T-helper 17 cell (primary cell): ENCODE measurements at regions not wholly inside any gene's neighbourhood (a gene's known extent, or its start where the extent isn't known, plus 50 kb on each side); places are given as distances from the start of the nearest gene placed in this dataset.
"Not testable (repeated sequence)": the region's sequence is repeated elsewhere in the genome, so short reads cannot be mapped to it uniquely, and the experiment has no call there.

Source experiments
- ATAC-seq: fragments of 150-1000 bp; cut with Tn5 transposase; 2 replicates; pipeline ENCODE4 v1.10.0; 2021; ENCODE audit warnings: mild to moderate bottlenecking, moderate library complexity
- DNase-seq, 3 donors: peaks; one replicate each; pipeline versions ENCODE4 v3.0.0 to v3.0.0-alpha.2; 2020 to 2021
- H3K9me3 ChIP-seq: one replicate; pipeline ENCODE4 v1.7.0; 2013; ENCODE audit warnings: low read length, mild to moderate bottlenecking; ENCODE audit not compliant: control insufficient read depth, poor library complexity, severe bottlenecking
- H3K27ac Mint-ChIP-seq: one replicate; pipeline ENCODE4 v1.8.0; 2022; ENCODE audit warnings: mild to moderate bottlenecking, moderate library complexity, mixed read lengths
- H3K27me3 Mint-ChIP-seq: one replicate; pipeline ENCODE4 v1.8.0; 2022; ENCODE audit warnings: mixed read lengths
- H3K36me3 Mint-ChIP-seq: one replicate; pipeline ENCODE4 v1.8.0; 2022; ENCODE audit warnings: low read depth, mixed read lengths
- H3K4me1 Mint-ChIP-seq: one replicate; pipeline ENCODE4 v1.8.0; 2022; ENCODE audit warnings: mild to moderate bottlenecking, mixed read lengths
- H3K4me3 Mint-ChIP-seq: one replicate; pipeline ENCODE4 v1.8.0; 2022; ENCODE audit warnings: mild to moderate bottlenecking, moderate library complexity, mixed read lengths

DNA sequence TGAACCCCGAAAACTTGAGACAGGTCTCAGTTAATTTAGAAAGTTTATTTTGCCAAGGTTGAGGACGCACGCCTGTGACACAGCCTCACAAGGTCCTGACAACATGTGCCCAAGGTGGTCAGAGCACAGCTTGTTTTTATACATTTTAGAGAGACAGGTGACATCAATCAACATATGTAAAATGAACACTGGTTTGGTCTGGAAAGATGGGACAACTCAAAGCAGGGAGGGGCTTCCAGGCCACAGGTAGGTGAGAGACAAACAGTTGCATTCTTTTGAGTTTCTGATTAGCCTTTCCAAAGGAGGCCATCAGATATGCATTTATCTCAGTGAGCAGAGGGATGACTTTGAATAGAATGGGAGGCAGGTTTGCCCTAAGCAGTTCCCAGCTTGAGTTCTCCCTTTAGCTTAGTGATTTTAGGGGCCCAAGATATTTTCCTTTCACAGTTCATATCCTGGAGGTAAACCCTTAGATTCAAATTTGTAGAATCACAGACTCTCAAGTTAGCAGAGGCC is 262.8 kb downstream of the ARHGAP12 start:
- H3K4me1 Mint-ChIP-seq, DNase-seq, H3K9me3 ChIP-seq, H3K4me3 Mint-ChIP-seq, H3K27ac Mint-ChIP-seq, H3K36me3 Mint-ChIP-seq, ATAC-seq: not testable (repeated sequence)
- peaks cover 17% of the 10 kb centered on the region for H3K27me3 Mint-ChIP-seq

DNA sequence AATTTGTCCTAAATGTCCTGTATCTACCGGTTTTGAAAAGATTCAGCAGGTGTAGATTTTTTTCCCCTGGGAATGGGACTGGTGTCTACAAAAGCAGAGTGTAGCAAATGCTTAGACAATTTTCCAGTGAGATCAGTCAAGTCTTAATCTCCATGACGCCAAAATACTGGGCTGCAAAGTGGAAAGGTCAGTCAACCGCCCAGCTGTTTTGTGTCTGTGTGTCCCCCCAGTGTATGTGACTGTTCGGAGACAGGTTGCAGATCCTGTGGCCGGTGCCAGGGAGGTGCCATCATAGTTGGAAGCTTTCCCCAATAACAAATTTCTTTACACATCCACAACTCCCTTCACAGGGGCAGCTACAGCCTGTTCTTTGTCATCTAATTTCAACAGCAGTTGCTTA is 263.8 kb downstream of the ARHGAP12 start:
- no peak overlapping the region for H3K27ac Mint-ChIP-seq

DNA sequence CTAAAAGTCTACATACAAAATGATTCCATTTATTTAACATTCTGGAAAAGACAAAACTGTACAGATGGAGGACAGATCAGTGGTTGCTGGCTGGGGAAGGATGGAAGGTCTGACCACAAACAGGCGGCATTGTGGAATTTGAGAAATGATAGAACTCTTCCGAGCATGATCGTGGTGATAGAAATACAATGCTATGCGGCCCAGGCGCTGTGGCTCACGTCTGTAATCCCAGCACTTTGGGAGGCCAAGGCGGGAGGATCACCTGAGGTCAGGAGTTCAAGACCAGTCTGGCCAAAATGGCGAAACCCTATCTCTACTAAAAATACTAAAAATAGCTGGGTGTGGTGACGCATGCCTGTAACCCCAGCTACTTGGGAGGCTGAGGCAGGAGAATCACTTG is 264.6 kb downstream of the ARHGAP12 start:
- not testable (repeated sequence) for H3K9me3 ChIP-seq, H3K27ac Mint-ChIP-seq, H3K36me3 Mint-ChIP-seq, ATAC-seq, H3K4me3 Mint-ChIP-seq, H3K4me1 Mint-ChIP-seq, DNase-seq
- H3K27me3 Mint-ChIP-seq: peaks cover 12% of the 10 kb centered on the region

More for the DNA sequence above, 263.8 kb downstream of the ARHGAP12 start:
- ATAC-seq (no peak), DNase-seq (no peak)
- Mint-ChIP-seq H3K4me3 (no peak overlapping the region), H3K4me1 (no peaks in the 10 kb centered on the region), H3K27me3 (peaks cover 17% of the 10 kb centered on the region), H3K36me3 (no peaks in the 10 kb centered on the region)
- H3K9me3 ChIP-seq: no peaks in the 10 kb centered on the region

DNA sequence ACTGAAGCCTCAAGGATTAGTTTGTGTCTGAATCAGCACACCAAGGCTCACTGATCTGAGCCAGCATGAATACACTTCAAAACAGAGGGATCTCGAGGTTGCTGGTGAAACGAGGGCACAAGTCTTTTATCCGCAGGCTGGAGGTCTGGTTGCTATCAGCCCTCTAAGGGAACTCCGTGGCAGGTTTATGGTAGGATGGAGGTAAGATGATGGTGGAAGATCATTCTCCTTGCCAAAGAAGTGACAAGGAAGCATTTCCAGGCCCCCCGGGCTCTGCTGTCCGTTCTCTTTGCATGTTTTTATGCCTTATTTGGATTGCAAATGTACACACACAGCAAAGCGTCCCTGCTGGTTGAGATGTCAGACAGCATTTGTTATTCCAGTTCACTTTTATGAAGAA is 268.3 kb downstream of the ARHGAP12 start:
- Mint-ChIP-seq H3K4me3 (no peak overlapping the region), H3K36me3 (no peaks in the 10 kb centered on the region), H3K4me1 (no peaks in the 10 kb centered on the region), H3K27me3 (peaks cover 20% of the 10 kb centered on the region), H3K27ac (no peak overlapping the region)
- H3K9me3 ChIP-seq: no peaks in the 10 kb centered on the region
- DNase-seq: no peak
- ATAC-seq: no peak

DNA sequence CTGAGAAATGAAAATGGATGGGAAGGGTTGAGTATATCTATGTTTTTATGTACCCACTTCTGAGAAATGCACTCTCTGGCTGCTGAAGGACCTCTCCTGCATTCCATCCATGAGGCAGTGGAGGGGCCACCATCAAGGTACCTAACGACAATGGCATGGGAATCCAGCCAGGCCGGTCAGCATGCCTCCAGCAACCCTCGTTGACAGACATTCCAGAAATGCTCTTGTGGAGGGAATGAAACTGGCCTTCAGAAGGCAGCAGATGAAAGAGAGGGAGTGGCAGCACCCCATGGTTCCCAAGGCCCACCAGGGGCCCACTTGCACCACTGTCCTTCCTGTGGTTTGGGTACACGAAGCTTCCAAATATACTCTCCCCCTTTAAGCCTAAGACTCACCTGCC is 269.0 kb downstream of the ARHGAP12 start:
- H3K4me1 Mint-ChIP-seq: no peaks in the 10 kb centered on the region
- no peak for ATAC-seq
- no peak overlapping the region for H3K27ac Mint-ChIP-seq
- no peak overlapping the region for H3K4me3 Mint-ChIP-seq
- H3K27me3 Mint-ChIP-seq: peaks cover 15% of the 10 kb centered on the region
- no peaks in the 10 kb centered on the region for H3K9me3 ChIP-seq
- H3K36me3 Mint-ChIP-seq: no peaks in the 10 kb centered on the region
- no peak for DNase-seq

DNA sequence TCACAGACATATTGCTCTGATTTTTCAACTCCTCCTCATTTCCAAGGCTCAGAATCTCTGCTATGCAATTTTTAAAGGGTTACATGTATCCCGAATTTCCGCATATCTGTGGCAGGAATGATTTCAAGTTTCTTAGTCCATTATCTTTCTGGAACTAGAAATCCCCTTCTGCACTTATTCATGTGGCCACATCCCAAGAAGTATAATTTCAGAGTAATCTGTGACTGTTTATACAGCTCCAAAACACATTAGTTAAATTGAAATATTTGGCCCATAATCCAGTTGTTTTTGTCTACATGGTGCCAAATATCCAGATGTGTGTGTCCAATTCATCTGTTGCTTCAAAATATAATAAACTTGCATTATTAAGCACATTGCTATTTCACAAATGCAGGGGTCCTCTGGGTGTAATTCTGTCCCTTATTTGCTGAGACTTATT is 271.2 kb downstream of the ARHGAP12 start:
- ATAC-seq: no peak

DNA sequence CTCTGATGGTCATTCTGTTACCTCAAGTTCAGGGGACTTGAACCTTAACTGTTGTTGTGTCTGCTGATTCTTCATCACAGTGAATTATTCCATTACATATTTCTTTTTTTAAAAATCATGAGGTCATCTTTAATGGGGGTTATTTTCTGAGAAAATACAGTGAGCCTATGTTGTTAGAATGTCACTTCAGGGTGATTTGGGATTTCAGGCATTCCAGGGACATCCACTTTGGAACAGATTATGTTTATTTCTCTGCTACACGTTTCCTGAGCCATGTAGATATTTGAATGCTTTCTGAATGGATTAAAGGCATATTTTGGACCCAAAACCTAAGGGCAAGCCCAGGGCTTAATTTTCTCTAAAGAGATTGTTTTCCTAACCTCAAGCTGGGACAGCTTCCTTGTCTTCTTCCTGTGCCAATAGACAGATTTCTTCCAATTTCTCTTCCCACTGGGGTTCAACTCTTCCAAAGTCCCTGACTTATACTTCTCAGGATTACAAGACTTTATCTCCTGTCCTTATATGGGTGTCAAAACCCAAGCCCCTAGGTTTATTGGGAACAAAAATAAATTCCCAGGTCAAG is 271.7 kb downstream of the ARHGAP12 start:
- Mint-ChIP-seq H3K27me3 (peaks cover 26% of the 10 kb centered on the region), H3K36me3 (no peaks in the 10 kb centered on the region), H3K27ac (no peak overlapping the region), H3K4me3 (no peak overlapping the region), H3K4me1 (no peaks in the 10 kb centered on the region)
- H3K9me3 ChIP-seq: no peaks in the 10 kb centered on the region
- ATAC-seq: no peak
- DNase-seq: no peak

More for the DNA sequence above, 271.2 kb downstream of the ARHGAP12 start:
- no peak for DNase-seq
- Mint-ChIP-seq H3K4me3 (no peak overlapping the region), H3K27ac (no peak overlapping the region), H3K36me3 (no peaks in the 10 kb centered on the region), H3K4me1 (no peaks in the 10 kb centered on the region), H3K27me3 (peaks cover 21% of the 10 kb centered on the region)
- no peaks in the 10 kb centered on the region for H3K9me3 ChIP-seq

DNA sequence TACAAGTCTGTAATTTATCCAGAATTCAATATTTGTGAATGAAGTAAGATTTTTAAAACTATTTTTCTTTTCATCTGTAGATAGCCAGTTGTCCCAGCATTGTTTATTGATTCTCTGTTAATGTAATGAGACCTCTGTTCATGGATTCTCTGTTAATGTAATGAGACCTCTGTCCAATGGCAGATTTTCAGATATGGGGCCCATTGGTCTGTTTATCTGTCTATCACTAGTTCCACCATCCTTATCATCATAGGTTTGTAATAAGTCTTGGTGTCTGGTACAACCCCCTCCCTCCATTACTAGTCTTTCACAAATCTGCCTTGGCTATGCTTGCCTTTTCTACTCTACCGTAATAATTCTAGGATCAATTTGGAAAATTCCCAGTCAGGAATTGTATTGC is 276.6 kb downstream of the ARHGAP12 start:
- no peaks in the 10 kb centered on the region for H3K4me1 Mint-ChIP-seq
- no peak for ATAC-seq
- H3K27me3 Mint-ChIP-seq: peaks cover 41% of the 10 kb centered on the region

DNA sequence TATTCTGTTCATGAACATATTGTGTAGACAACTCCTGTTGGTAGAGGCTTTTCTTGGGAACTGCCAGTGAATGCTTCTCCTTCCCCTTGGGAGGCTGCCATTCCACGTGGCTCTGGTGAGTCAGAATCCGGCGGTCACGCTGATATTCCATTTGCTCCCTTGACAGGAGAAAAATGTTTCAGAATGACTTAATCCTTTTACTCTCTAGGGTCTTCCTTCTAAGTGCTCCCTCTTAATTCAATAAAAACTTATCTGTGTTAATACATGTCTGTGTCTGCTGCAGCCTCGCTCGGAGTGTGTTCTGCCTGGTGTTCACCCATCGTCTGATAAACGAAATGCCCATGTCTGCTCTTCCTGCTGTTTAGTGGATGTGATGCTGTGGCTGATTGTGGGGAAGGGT is 278.6 kb downstream of the ARHGAP12 start:
- H3K9me3 ChIP-seq: no peaks in the 10 kb centered on the region
- Mint-ChIP-seq H3K27me3 (peaks cover 31% of the 10 kb centered on the region), H3K4me1 (no peaks in the 10 kb centered on the region), H3K36me3 (no peaks in the 10 kb centered on the region), H3K4me3 (no peak overlapping the region), H3K27ac (no peak overlapping the region)
- ATAC-seq (no peak), DNase-seq (no peak)

More for the DNA sequence above, 276.6 kb downstream of the ARHGAP12 start:
- Mint-ChIP-seq H3K27ac (no peak overlapping the region), H3K36me3 (no peaks in the 10 kb centered on the region), H3K4me3 (no peak overlapping the region)
- no peaks in the 10 kb centered on the region for H3K9me3 ChIP-seq
- no peak for DNase-seq

DNA sequence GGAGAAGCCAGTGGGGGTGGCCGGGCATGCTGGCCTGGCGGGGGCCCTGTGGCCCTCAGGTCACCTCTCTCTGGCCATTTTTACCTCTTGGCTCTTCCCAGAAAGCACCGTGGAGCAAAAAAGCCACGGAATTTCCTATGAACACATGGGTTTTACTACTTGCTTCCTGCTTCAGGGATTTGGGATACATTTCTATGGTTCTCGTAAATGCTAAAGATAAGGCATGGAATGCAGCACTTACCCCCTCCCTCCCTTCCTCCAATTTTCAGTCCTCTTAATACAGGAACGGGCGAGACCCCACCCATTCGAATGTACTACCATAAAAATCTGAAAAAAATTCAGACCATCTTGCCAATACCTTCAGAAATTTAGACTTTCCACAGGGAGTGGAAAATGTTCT is 279.7 kb downstream of the ARHGAP12 start:
- no peaks in the 10 kb centered on the region for H3K36me3 Mint-ChIP-seq
- no peaks in the 10 kb centered on the region for H3K9me3 ChIP-seq
- no peak for DNase-seq
- no peak overlapping the region for H3K4me3 Mint-ChIP-seq
- H3K27me3 Mint-ChIP-seq: peaks cover 37% of the 10 kb centered on the region
- no peak for ATAC-seq
- H3K4me1 Mint-ChIP-seq: no peaks in the 10 kb centered on the region
- no peak overlapping the region for H3K27ac Mint-ChIP-seq

DNA sequence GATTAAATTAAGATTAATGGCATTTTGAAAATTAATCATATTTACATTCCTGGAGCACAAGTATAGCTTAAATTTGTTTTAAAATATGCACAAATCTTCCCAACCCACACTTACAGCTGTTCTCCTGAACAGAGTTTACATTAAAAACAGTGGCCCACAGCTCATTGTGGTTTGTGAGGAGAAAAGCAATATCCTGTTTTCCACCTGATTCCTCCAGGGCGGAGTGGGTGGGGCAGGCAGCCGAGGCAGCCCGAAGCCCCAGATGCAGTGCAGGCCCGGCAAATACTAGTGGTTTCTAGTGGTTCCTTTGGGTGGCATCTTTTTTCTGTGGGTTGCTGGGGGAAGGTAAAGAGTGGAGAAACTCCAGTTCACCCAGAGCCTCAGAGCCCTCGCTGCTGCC is 280.8 kb downstream of the ARHGAP12 start:
- Mint-ChIP-seq H3K4me3 (no peak overlapping the region), H3K27ac (no peak overlapping the region), H3K36me3 (no peaks in the 10 kb centered on the region), H3K4me1 (no peaks in the 10 kb centered on the region), H3K27me3 (peaks cover 38% of the 10 kb centered on the region)
- no peak for ATAC-seq
- DNase-seq: no peak
- H3K9me3 ChIP-seq: no peaks in the 10 kb centered on the region

DNA sequence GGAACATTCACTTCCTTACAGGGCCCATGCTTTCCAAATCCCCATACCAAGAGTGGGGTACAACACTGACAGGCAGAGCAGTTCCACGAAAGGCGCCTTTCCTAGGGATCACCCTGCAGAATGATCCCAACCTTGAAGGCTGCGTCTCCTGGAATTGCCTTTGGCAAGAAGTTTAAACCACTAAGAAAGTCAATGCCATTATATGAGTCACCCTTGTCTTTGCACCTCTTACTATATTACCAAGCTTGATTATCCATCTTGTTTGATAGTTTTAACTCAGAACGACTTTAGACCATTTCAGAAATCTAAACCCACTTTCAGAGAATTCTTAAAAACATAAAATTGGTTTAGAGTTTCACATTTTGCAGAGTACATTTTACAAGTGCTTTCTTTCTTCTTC is 282.1 kb downstream of the ARHGAP12 start:
- DNase-seq (no peak), ATAC-seq (no peak)
- no peaks in the 10 kb centered on the region for H3K36me3 Mint-ChIP-seq
- H3K27me3 Mint-ChIP-seq: peaks cover 29% of the 10 kb centered on the region
- no peaks in the 10 kb centered on the region for H3K4me1 Mint-ChIP-seq
- H3K27ac Mint-ChIP-seq: no peak overlapping the region
- no peak overlapping the region for H3K4me3 Mint-ChIP-seq
- no peaks in the 10 kb centered on the region for H3K9me3 ChIP-seq

DNA sequence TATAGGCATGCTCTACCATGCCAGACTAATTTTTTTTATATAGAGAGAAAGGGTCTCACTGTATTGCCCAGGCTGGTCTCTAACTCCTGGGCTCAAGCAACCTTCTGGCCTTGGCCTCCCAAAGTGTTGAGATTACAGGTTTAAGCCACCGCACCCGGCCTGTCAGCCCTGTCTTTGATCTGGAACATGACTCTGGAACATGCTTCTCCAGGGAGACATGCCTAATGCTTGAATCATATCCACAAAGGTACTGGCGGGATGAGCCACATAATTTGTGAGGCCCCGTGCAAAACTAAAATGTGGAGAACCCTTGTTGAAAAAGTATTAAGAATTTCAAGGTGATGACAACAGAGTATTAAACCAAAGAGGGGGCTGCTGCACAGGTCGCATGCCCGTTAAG is 282.8 kb downstream of the ARHGAP12 start:
- no peak for DNase-seq
- Mint-ChIP-seq H3K27me3 (peaks cover 22% of the 10 kb centered on the region), H3K4me1 (no peaks in the 10 kb centered on the region), H3K27ac (no peak overlapping the region), H3K4me3 (no peak overlapping the region), H3K36me3 (no peaks in the 10 kb centered on the region)
- no peak for ATAC-seq
- H3K9me3 ChIP-seq: no peaks in the 10 kb centered on the region

DNA sequence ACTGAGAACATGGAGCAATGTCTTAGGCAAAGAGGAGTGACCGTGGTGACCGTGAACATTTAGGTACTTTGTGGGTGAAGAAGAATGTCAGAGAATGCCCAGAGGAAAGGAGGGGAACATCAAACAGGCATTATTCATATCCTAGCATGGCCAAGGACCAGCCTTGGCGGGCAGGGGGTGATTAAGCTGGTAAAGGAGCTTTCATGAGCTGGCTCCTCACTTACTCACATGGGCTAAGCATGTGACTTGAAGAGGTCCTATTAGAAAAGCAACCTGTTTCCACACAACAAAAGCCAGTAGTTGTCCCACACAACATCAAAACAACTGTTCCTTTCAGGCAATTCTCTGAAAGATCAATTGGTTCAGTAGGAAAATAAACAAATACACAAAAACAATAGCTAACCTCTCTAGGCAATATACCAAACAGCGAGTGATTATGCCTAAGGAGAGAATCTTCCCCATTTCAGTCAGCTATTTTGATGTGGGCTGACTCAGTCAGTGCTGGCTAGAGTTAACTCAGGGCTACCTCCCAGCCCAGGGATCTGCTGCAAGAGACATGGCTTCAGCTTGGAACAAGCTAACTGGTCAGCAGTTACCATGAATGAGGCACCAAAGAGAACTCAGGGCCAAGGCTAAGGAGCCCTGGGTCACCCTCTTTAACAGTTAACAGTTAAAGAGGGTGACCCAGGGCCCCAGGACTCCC is 283.5 kb downstream of the ARHGAP12 start:
- Mint-ChIP-seq H3K27me3 (peaks cover 15% of the 10 kb centered on the region), H3K36me3 (no peaks in the 10 kb centered on the region), H3K4me1 (no peaks in the 10 kb centered on the region), H3K4me3 (no peak overlapping the region), H3K27ac (no peak overlapping the region)
- DNase-seq: no peak
- ATAC-seq: no peak
- no peaks in the 10 kb centered on the region for H3K9me3 ChIP-seq
